T follicular helper cell (primary cell): ENCODE measurements at regions not wholly inside any gene's neighbourhood (a gene's known extent, or its start where the extent isn't known, plus 50 kb on each side); places are given as distances from the start of the nearest gene placed in this dataset.
"Not testable (repeated sequence)": the region's sequence is repeated elsewhere in the genome, so short reads cannot be mapped to it uniquely, and the experiment has no call there.

Source experiments
- DNase-seq: peaks from one replicate; pipeline ENCODE4 v3.0.0-alpha.2; 2020; ENCODE audit warnings: low read depth

DNA sequence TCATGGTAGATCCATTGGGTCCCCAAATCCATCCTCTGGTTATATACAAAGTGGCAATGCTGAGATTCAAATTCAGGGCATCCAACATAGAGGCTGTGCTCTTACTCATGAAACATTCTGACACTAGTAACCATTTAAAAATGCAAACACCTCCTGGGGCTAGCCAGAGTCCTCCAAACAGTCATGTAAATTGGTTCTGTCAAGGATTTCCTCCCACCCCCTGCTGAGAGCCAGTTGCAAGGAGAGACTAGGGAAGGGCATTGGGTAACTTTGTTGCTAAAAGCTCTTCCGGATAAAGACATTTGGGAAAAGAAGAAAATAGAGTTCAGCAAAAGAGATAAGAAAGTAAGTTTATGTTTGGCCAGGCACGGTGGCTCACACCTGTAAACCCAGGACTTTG lies 58.3 kb downstream of the ART5 start:
- not testable (repeated sequence) for DNase-seq

DNA sequence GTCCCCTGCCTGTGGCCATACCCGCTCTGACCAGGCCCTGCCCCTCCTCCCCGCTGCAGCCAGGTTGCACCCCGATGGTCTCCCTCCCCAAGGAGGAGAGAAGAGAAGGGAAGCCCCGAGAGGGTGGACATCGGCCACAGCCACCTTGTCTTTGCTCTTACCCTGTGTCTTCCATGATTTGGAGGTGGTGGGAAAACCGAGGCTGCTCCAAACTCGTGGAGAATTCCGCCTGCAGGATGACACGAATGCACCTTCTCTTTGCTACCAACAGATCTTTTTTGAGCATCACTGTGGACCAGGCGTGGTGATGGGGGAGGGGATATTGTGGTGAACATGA lies 60.4 kb downstream of the ART5 start:
- DNase-seq: not testable (repeated sequence)

DNA sequence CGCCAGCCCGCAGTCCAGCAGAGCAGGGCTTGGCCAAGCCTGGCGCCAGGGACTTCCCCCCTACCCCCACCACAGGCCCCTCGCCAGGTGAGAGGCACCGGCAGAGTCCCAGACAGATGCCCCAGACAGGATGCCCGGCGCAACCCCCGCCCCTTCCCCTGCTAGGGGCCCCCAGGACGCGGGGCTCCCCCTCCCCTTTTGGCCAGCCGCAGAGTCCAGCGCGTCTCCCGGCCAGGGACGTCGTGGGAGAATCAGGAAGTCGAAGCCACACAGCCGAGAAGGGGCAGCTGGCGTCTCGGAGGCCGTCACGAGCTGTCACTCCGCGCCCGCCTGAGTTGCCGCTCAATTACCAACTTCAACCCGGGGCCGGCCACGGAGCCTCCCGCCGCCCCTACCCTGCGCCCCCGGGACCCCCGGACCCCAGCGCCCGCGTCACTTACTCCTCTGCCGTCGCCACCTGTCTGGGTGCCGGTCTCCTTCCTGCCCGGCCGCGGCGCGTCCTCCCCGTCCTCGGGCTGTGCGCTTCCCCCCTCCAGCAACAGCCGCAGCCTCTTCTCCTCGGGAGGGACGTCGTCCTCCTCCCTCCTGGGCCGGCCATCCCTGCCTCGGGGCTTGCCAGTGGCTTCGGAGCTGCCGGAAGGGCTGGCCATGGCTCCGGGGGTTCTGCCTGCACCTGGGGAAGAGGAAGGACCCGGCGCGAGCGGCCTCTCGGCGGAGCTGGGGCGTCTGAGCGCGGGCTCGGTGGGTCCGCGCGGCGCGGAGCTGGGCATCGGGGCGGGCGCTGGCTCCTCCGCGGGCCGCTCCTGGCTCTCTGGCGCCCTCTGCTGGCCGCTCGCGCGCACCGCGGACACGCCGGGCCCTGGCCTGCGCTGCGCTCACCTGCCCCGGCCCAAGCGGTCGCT lies 61.1 kb downstream of the ART5 start:
- DNase-seq: peak; percentile 51

DNA sequence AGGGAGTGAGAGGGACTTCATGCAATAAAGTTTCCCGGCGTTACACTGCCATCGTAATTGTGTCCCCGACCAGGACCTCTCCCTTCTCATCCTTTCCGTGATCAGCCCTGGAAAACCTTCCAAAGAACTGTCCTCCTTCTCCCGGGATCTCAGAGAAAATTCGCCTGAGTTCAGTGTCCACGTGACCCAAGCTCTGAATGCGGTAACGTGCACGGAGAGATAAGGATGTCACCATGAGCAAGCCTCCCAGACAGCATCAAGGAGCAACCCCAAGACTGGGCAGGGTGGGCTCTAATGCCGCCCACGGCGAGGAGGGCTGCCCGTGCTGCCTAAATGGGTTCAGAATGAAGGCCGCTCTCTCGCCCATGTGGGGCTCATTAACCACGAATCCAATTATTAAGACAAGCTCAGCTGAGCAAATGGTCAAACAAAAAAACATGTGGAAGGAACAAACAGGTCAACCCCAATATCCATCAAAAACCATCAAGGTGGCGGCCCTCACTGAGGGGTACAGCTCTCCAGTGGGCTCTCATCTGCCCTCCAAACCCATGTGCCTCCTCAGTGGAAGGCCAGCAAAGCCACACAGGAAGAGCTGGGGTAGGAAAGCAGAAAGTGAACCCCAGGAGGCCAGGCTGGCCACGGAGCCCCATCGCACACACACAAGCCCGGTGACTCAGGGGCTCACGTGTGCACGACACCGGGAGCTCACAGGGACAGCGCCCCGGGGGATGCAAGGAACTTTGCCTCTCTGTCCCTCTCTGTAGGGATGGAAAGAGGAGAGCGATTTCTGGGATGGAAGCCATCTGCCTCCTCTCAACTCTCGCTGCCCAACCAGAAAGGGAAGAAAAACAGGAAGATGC lies 62.0 kb downstream of the ART5 start:
- not testable (repeated sequence) for DNase-seq

DNA sequence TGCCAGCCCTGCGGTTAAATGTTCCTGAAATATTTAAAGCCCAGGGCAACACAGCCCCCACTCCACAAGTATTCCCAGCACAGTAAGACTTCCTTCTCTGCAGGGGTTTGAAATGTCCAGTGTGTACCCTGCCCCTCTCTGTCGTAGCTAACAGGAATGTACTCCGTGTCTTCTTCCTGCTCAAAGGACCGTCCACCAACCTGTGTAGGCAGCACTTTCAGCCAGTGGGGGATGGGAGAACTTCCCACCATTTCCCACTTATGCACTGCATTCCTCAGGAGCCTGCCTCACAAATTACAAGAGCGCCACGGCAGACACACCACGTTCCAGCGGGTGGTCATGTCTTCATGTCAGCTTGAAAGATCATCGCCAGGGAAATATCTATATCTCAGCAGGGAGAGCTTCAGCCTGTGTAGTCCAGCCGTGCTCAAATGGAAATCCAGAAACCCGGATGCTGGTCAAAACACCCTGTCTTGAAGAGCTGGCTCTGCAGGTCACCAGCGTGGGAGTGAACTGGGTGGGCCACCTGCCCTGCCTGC lies 65.7 kb downstream of the ART5 start:
- not testable (repeated sequence) for DNase-seq

DNA sequence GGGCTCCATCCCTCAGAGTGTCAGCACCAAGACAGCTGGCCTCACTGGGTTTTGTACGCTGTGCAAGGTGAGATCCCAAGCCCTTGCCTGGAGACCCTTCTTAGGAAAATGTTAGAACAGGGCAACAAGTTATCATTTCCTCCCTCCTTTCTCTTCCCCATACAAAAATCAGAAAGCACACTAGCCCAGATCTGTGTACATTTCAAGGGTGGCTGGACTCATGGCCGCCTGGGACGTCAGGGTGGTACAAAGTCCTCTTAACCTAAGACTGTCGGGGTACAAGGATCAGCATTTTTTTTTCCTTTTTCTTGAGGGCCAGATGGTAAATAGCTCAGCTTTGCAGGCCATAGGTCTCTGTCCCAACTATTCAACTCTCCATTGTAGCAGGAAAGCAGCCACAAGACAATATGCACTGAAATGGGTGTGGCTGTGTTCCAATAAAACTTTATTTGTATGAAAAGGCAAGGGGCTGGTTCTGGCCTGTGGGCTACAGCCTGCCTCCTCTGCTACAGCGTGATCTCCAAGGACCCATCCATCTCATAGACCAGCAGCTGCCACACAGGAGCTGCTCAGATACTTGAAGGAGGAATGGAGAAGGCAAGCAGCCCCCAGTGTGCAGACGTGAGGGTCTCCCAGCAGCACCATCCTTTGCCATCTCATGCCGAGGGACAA lies 68.7 kb downstream of the ART5 start:
- DNase-seq: not testable (repeated sequence)

DNA sequence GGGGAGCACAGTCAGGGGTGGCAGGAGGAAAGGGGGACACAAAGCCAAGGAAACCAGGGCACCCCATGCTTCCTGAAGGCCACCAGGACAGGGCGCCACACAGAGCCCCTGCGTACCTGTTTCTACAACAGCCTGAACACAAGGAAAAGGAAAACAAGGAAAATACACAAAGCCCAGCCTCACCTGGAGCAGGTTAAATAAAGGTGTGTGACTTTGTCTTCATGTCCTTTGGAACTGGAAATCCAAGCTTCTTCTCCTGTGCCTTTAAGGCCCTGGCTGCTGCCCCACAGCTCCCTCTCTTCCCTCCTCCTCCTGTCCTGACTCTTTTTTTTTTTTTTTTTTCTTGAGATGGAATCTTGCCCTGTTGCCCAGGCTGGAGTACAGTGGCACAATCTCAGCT lies 70.0 kb downstream of the ART5 start:
- DNase-seq: not testable (repeated sequence)

DNA sequence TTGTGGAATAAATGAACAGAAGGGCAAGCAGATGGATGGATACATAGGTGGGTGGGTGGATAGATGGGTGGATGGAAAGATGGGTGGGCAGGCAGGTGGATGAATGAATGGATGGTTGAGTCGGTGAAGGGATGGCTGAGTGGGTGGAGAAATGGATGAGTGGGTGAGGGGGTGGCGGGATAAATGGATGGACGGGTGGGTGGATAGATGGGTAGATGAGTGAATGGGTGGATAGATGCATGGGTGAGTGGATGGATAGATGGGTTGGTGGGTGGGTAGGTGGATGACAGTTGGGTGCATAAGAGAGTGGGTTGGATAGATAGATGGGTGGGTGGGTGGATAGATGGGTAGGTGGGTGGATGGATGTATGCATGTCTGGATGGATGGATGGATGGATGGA lies 76.0 kb downstream of the ART5 start:
- not testable (repeated sequence) for DNase-seq

DNA sequence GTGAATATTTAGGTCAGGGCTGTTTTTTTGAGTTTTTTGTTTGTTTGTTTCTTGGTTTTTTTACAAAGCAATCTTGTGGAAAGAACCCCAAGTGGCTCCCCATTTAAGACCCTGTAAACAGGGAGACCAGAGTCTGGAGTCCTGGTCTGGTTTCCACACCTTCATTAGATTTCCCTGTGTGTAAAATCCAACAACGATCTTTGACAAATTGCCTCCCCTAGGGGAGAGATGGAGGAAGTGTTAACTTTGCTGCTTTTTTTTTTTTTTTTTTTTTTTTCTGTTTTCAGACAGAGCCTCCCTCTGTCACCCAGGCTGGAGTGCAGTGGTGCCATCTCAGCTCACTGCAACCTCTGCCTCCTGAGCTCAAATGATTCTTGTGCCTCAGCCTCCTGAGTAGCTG lies 77.4 kb downstream of the ART5 start:
- DNase-seq: not testable (repeated sequence)

DNA sequence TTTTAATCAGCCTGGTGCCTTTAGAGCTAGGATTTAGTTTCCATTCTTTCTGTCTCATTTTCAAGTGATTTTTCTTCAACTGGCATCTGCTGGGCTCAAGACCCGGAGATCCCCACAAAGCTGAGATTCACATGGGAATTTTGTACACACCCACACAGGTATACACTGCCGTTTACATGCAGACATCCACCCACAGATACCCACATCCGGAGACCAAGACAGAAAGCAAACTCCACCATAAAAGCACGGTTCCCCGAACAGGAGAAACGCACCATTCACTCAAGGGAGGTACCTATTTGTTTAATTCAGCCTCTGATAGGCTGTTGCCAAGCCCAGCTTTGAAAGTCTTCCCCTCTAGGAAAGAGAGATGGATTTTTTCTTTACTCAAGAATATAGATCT lies 87.2 kb downstream of the ART5 start:
- peak; percentile 5 for DNase-seq

DNA sequence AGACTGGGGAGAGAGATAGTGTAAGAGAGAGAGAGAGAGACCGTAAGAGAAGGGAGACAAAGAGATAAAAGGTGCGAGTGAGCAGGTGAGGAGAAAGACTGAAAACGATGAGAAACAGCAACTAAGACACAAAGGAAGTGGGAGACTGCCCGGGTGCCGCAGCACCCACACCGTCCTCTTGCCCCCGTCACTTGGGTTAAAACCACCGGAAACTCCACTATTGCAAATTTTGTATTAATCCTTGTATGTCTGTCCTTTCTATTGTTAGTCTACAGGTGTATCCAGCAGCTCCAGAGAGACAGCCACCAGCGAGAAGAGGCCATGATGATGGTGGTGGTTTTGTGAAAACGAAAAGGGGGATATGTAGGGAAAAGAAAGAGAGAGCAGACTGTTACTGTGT lies 96.8 kb downstream of the ART5 start:
- DNase-seq: peak; percentile 2

DNA sequence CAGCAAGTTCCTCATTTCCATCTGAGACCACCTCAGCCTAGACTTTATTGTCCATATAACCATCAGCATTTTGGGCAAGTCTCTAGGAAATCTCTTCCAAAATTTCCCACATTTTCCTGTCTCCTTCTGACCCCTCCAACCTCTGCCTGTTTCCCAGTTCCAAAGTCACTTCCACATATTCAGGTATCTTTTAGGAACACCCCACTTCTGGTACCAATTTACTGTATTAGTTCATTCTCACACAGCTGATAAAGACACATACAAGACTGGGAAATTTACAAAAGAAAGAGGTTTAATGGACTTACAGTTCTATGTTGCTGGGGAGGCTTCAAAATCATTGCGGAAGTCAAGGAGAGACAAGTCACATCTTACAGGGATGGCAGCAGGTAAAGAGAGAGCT lies 103.6 kb downstream of the ART5 start:
- DNase-seq: not testable (repeated sequence)

DNA sequence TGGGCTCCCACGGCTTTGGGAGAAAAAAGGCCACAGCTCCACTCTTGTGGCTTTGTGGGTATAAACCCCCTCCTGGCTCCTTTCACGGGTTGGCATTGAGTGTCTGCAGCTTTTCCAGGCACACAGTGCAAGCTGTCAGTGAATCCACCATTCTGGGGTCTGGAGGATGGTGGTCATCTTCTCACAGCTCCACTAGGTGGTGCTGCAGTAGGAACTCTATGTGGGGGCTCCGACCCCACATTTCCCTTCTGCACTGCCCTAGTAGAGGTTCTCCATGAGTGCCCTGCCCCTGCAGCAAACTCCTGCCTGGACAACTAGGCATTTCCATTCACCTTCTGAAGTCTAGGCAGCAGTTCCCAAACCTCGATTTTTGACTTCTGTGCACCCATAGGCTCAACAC lies 104.5 kb downstream of the ART5 start:
- DNase-seq: not testable (repeated sequence)

DNA sequence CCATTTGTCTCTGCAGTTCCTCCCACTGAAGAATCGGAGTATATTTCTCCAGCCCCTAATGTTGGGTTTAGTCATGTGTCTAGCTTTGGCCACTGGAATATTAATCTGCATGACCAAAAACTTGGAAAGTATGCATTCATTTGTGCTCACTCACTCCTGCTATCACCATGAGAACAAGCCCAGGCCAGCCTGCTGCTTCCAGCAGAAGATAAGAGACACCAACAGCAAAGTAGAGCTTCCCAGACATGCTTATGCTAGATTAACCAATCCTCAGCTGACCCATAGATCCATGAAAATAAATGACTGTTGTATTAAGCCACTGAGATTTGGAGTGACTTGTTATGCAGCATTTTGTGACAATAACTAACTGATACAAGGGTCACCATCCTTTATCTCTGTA lies 108.8 kb downstream of the ART5 start:
- not testable (repeated sequence) for DNase-seq

DNA sequence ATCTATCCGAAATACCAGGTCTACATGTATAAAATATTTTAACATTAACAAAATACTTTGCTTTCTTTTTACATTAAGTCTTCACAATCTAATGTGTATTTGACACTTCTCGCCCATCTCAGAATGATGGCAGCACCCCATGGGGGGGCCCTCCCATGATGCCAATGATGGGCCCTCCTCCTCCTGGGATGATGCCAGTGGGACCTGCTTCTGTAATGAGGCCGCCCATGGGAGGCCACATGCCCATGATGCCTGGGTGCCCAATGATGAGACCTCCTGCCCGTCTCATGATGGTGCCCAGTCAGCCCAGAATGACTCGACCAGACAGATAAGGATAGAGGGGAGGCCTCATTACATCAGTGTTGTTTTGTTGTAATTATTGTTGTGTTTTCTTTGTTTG lies 110.5 kb downstream of the ART5 start:
- not testable (repeated sequence) for DNase-seq

DNA sequence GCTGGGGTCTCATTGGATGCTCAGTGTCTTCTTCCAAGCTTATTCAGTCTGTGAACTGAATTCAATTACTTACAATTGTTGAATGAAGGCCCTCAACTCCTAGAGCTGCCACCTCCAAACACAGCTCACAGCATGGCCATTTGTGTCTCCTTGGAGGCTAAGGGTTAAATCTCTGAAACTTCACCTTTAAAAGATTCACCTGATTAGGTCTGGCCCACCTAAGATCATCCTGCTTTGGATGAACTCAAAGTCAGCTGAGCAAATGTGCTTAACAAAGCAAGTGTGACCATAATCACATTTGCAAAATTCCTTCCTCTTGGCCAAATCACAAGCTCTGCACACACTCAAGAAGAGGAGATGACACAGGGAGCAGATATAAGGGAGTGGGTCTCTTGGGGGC lies 118.2 kb downstream of the ART5 start:
- not testable (repeated sequence) for DNase-seq

DNA sequence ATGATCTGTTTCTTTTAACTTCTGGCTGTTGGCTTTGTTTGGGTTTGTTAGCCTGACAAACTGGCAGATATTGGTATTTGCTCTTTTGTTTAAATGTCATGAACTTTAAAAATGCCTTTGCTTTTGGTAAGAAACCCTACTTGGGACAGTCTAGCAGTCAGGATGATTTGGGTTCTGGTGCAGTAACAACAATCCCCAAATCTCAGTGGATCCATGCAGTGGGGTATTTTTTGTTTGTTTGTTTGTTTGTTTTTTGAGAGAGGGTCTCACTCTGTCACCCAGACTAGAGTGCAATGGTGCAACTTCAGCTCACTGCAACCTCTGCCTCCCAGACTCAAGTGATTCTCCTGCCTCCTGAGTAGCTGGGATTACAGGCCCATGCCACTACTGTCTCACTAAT lies 120.9 kb downstream of the ART5 start:
- not testable (repeated sequence) for DNase-seq

DNA sequence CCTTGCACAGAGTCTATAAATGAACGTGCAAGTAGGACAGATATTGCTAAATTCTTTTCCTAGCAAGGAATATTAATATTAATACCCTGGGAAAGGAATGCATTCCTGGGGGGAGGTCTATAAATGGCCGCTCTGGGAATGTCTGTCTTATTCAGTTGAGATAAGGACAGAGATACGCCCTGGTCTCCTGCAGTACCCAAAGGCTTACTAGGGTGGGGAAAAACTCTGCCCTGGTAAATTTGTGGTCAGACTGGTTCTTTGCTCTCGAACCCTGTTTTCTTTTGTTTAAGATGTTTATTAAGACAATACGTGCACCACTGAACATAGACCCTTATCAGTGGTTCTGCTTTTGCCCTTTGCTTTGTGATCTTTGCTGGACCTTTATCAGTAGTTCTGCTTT lies 122.0 kb downstream of the ART5 start:
- not testable (repeated sequence) for DNase-seq

DNA sequence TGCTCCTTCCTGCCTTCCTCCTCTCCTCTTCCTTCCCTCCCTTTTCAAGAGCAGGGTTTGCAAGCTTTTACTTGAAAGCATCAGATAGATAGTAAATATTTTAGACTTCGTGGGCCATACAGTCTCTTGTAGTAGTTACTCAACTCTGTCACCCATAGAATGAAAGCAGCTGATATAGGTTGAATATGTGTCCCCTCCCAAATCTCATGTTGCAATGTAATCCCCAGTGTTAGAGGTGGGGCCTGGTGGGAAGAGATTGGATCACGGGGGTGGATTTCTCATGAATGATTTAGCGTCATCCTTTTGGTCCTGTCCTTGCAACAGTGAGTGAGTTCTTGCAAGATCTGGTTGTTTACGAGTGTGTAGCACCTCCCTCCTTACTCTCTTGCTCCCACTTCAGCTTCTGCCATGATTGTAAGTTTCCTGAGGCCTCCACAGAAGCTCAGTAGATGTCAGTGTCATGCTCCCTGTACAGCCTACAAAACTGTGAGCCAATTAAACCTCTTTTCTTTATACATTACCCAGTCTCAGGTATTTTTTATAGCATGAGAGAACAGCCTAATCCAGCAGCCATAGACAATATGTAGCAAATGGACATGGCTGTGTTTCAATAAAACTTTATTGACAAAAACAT lies 124.7 kb downstream of the ART5 start:
- DNase-seq: not testable (repeated sequence)

DNA sequence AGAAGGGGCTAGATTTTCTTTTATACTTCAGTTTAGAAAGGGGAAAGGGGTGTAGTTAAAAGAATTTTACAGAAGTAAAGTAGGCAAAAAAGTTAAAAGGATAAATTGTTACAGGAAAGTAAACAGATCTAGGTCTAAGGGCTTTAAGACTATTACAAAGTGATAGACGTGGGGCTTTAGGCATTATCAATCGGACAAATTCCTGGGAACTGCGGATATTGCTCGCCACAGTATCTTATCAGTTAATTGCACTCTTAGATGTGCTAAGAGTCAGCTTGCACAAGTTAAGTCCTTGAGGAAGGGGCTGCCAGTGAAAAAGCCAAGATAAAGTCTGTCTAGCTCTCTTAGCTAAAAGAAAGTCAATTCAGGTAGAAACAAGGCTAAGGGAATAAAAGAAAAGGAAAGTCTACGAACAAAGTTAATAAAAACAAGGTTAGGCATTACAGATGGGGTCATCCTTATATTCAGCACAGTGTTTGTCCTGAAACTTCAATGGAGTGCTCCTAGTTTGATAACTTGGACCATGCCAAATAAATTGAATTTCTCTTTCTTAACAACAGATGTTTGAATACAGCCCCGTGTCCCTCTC lies 125.4 kb downstream of the ART5 start:
- not testable (repeated sequence) for DNase-seq
